Endothelial cell of umbilical vein (primary cell): ENCODE measurements at regions not wholly inside any gene's neighbourhood (a gene's known extent, or its start where the extent isn't known, plus 50 kb on each side); places are given as distances from the start of the nearest gene placed in this dataset.

Experiments used
- BruUV-seq: library from RNA; stranded (reverse); fragments of 400-500 nt; replicated peaks from 2 replicates; lab custom pipeline; 2021; lab: Mats Ljungman, UMichigan
- CTCF ChIA-PET: fragments of 300-600, 350-600 bp; sonication (Branson Sonifier 250); formaldehyde crosslinking; loops from one replicate; lab custom pipeline; 2021; ENCODE audit warnings: antibody characterized with exemption, inconsistent platforms; lab: Charles Lee
- POLR2A ChIA-PET: fragments of 300-600, 350-600 bp; sonication (Branson Sonifier 250); formaldehyde crosslinking; loops from one replicate; lab custom pipeline; 2021; ENCODE audit warnings: antibody characterized with exemption, inconsistent platforms; lab: Charles Lee
- DNase-seq: peaks from one replicate; pipeline ENCODE4 v3.0.0-alpha.2; 2011; ENCODE audit warnings: low read depth, low spot score
- FAIRE-seq: peaks from 2 replicates; lab custom pipeline; 2011; peaks lifted over from hg19 to GRCh38; lab: Jason Lieb, UNC
- H2AFZ ChIP-seq: 2 replicates; pipeline ENCODE4 v1.6.0; 2012; ENCODE audit warnings: low read depth, low read length, control low read depth, inconsistent platforms
- H3K27ac ChIP-seq: 2 replicates; pipeline ENCODE4 v1.5.1; 2011; ENCODE audit warnings: low read depth, mild to moderate bottlenecking, control low read depth, low read length, moderate library complexity; ENCODE audit not compliant: insufficient read depth
- H3K27me3 ChIP-seq, 2 experiments: 2 replicates each; pipeline versions ENCODE4 v1.6.0 to v1.6.1; 2011; ENCODE audit warnings: low read length in 2 of 2, mixed read lengths in 1 of 2; ENCODE audit not compliant: control insufficient read depth in 2 of 2, insufficient read depth in 2 of 2
- H3K36me3 ChIP-seq, 2 experiments: 2 replicates in 1 of 2; 3 replicates in 1 of 2; pipeline ENCODE4 v1.5.1; 2011; ENCODE audit warnings: low read length in 2 of 2, mild to moderate bottlenecking in 1 of 2, moderate library complexity in 1 of 2; ENCODE audit not compliant: control insufficient read depth in 2 of 2, insufficient read depth in 2 of 2; ENCODE audit errors: extremely low read depth in 1 of 2
- H3K4me1 ChIP-seq: 3 replicates; pipeline ENCODE4 v1.5.1; 2011; ENCODE audit warnings: mild to moderate bottlenecking, low read length; ENCODE audit not compliant: control insufficient read depth, insufficient read depth; ENCODE audit errors: extremely low read depth
- H3K4me2 ChIP-seq: 2 replicates; pipeline ENCODE4 v1.6.1; 2011; ENCODE audit warnings: low read length, control low read depth, mixed read lengths; ENCODE audit not compliant: insufficient read depth
- H3K4me3 ChIP-seq, 3 experiments: fragments of 200-600 bp in 1 of 3; sonication (generic), shearing (Covaris generic) in 1 of 3; replicated peaks in 1 of 3; 2 replicates each; pipeline ENCODE4 v1.5.1; 2011 to 2016; ENCODE audit warnings: control low read depth in 3 of 3, low read length in 3 of 3, mild to moderate bottlenecking in 2 of 3, inconsistent platforms in 1 of 3, low read depth in 1 of 3, moderate library complexity in 1 of 3; ENCODE audit not compliant: insufficient read depth in 1 of 3
- H3K79me2 ChIP-seq: 2 replicates; pipeline ENCODE4 v1.6.0; 2012; ENCODE audit warnings: low read length, inconsistent platforms; ENCODE audit not compliant: control insufficient read depth, insufficient read depth
- H3K9ac ChIP-seq: replicated peaks from 2 replicates; pipeline ENCODE3; 2011; ENCODE audit warnings: low read length, control low read depth; ENCODE audit not compliant: insufficient read depth; ENCODE audit errors: extremely low read depth
- H3K9me1 ChIP-seq: replicated peaks from 3 replicates; pipeline ENCODE4 v1.6.0; 2011; ENCODE audit warnings: mild to moderate bottlenecking, low read length; ENCODE audit not compliant: control insufficient read depth, insufficient read depth; ENCODE audit errors: extremely low read depth
- H3K9me3 ChIP-seq: replicated peaks from 2 replicates; pipeline ENCODE4 v1.5.1; 2012; ENCODE audit warnings: low read length, inconsistent platforms; ENCODE audit not compliant: control insufficient read depth, insufficient read depth
- H4K20me1 ChIP-seq: replicated peaks from 2 replicates; pipeline ENCODE3; 2011; ENCODE audit warnings: mild to moderate bottlenecking, low read length; ENCODE audit not compliant: control insufficient read depth, insufficient read depth; ENCODE audit errors: extremely low read depth
- CTCF ChIP-seq, 2 donors: IDR thresholded peaks; 1 replicate in 1 of 2; 2 replicates in 1 of 2; pipeline ENCODE4 v1.5.1; 2011; ENCODE audit warnings: low read length in 2 of 2, mild to moderate bottlenecking in 2 of 2, moderate library complexity in 2 of 2, control low read depth in 1 of 2, inconsistent platforms in 1 of 2, low read depth in 1 of 2; ENCODE audit not compliant: insufficient read depth in 1 of 2; ENCODE audit errors: extremely low read depth in 1 of 2
- EZH2 ChIP-seq: IDR thresholded peaks from 2 replicates; pipeline ENCODE4 v1.6.1; 2012; ENCODE audit warnings: borderline replicate concordance, low read depth, mild to moderate bottlenecking, moderate library complexity, low read length, inconsistent platforms; ENCODE audit not compliant: severe bottlenecking
- FOS ChIP-seq: IDR thresholded peaks from 2 replicates; pipeline ENCODE4 v1.6.1; 2011; ENCODE audit warnings: mild to moderate bottlenecking, low read length, moderate library complexity, borderline replicate concordance; ENCODE audit not compliant: insufficient read depth
- GATA2 ChIP-seq: IDR thresholded peaks from 2 replicates; pipeline ENCODE4 v1.7.0; 2011; ENCODE audit warnings: low read depth, mild to moderate bottlenecking, moderate library complexity, mixed read lengths, low read length; ENCODE audit not compliant: insufficient read length, insufficient read depth
- JUN ChIP-seq: IDR thresholded peaks from 2 replicates; pipeline ENCODE4 v1.6.1; 2011; ENCODE audit warnings: borderline replicate concordance, low read depth; ENCODE audit not compliant: insufficient read length, insufficient read depth
- MAX ChIP-seq: IDR thresholded peaks from 2 replicates; pipeline ENCODE4 v1.6.1; 2011; ENCODE audit not compliant: insufficient read depth, insufficient read length
- MYC ChIP-seq: IDR thresholded peaks from one replicate; pipeline ENCODE4 v1.6.1; 2011; ENCODE audit warnings: mild to moderate bottlenecking, low read depth, low read length
- POLR2A ChIP-seq: IDR thresholded peaks from 2 replicates; pipeline ENCODE4 v1.6.1; 2012; ENCODE audit warnings: low read depth, mild to moderate bottlenecking, control low read depth, low read length
- POLR2AphosphoS5 ChIP-seq: IDR thresholded peaks from 2 replicates; pipeline ENCODE4 v1.6.1; 2012; ENCODE audit warnings: low read depth, mild to moderate bottlenecking, control low read depth, low read length, moderate library complexity; ENCODE audit not compliant: insufficient read depth
- dilution Hi-C: fragments of 300-500 bp; cut with MboI; formaldehyde crosslinking; loops from one replicate; pipeline ENCODE4 v1.15.0; 2019; ENCODE audit warnings: low sequenced_read_pairs; ENCODE audit not compliant: extremely low pct_ligation_motif_present
- intact Hi-C: fragments of 100-400 bp; cut with micrococcal nuclease; formaldehyde crosslinking; loops from one replicate; pipeline ENCODE4 v1.10.0; 2022

- CTCF ChIA-PET = no interaction called here
- BruUV-seq = no TSS peak
- Histone ChIP-seq H3K9me3 (no peaks in the 10 kb centered on the region), H3K4me1 (no peaks in the 10 kb centered on the region), H2AFZ (no peak overlapping the region), H3K27me3 (no peaks in the 10 kb centered on the region), H3K36me3 (no peaks in the 10 kb centered on the region), H3K9ac (no peak overlapping the region), H3K27ac (no peak overlapping the region), H3K9me1 (no peaks in the 10 kb centered on the region), H3K4me2 (no peak overlapping the region), H4K20me1 (no peaks in the 10 kb centered on the region), H3K79me2 (no peaks in the 10 kb centered on the region), H3K4me3 (no peak overlapping the region)
- FAIRE-seq (no peak), DNase-seq (no peak)
- POLR2A ChIA-PET = no interaction called here
- dilution Hi-C loops (no loop called here), intact Hi-C loops (no loop called here)
- no peak for TF ChIP-seq FOS
- no peak for TF ChIP-seq JUN
- no peak for TF ChIP-seq GATA2
- no peak for TF ChIP-seq CTCF (IDR thresholded peaks at IDR 0.05; ENCODE audit: extremely low read depth in 1 of 2, insufficient read depth in 1 of 2, low read depth in 1 of 2, low read length in 2 of 2)
- no peak for TF ChIP-seq POLR2AphosphoS5
- TF ChIP-seq POLR2A = no peak
- no peak for TF ChIP-seq MAX
- no peak for TF ChIP-seq MYC
- no peak for TF ChIP-seq EZH2
Observed at GRCh38 chr3:59606638-59607266, 556.9 kb upstream of the CFAP20DC start.
